KG1 (cell line): ENCODE measurements at regions not wholly inside any gene's neighbourhood (a gene's known extent, or its start where the extent isn't known, plus 50 kb on each side); places are given as distances from the start of the nearest gene placed in this dataset.

ENCODE experiments used
- DNase-seq: peaks from one replicate; lab custom pipeline; 2025; lab: John Stamatoyannopoulos, UW

- DNase-seq, result no peak
Measured at GRCh38 chr17:14762736-14763479, 462.0 kb downstream of the HS3ST3B1 start.

GRCh38 chr17:14760719-14761411 lies 460.0 kb downstream of the HS3ST3B1 start:
- DNase-seq, result no peak

- no peak for DNase-seq
Measured at GRCh38 chr17:14760212-14760611, 459.3 kb downstream of the HS3ST3B1 start.

- no peak for DNase-seq
Measured at GRCh38 chr17:14759325-14759724, 458.4 kb downstream of the HS3ST3B1 start.

GRCh38 chr17:14756479-14756878 lies 455.6 kb downstream of the HS3ST3B1 start:
- DNase-seq, result no peak

GRCh38 chr17:14755002-14755401 lies 454.1 kb downstream of the HS3ST3B1 start:
- no peak for DNase-seq

GRCh38 chr17:14753383-14753782 lies 452.5 kb downstream of the HS3ST3B1 start:
- DNase-seq, result no peak

- no peak for DNase-seq
Measured at GRCh38 chr17:14752011-14752410, 451.1 kb downstream of the HS3ST3B1 start.

- DNase-seq, result no peak
Measured at GRCh38 chr17:14750866-14751265, 450.0 kb downstream of the HS3ST3B1 start.

- no peak for DNase-seq
Measured at GRCh38 chr17:14749269-14749668, 448.4 kb downstream of the HS3ST3B1 start.

- DNase-seq, result no peak
Measured at GRCh38 chr17:14748036-14748710, 447.3 kb downstream of the HS3ST3B1 start.

- DNase-seq, result no peak
Measured at GRCh38 chr17:14747603-14747950, 446.7 kb downstream of the HS3ST3B1 start.

GRCh38 chr17:14746822-14747602 lies 446.1 kb downstream of the HS3ST3B1 start:
- DNase-seq, result no peak

GRCh38 chr17:14745541-14745940 lies 444.7 kb downstream of the HS3ST3B1 start:
- DNase-seq, result no peak

GRCh38 chr17:14744761-14745473 lies 444.0 kb downstream of the HS3ST3B1 start:
- DNase-seq, result no peak

GRCh38 chr17:14741491-14741890 lies 440.6 kb downstream of the HS3ST3B1 start:
- no peak for DNase-seq

GRCh38 chr17:14739656-14740431 lies 439.0 kb downstream of the HS3ST3B1 start:
- no peak for DNase-seq

- DNase-seq, result no peak
Measured at GRCh38 chr17:14738652-14738988, 437.7 kb downstream of the HS3ST3B1 start.

GRCh38 chr17:14737984-14738651 lies 437.2 kb downstream of the HS3ST3B1 start:
- no peak for DNase-seq

GRCh38 chr17:14736631-14737030 lies 435.8 kb downstream of the HS3ST3B1 start:
- no peak for DNase-seq
